Osteoblast (primary cell): ENCODE measurements at regions not wholly inside any gene's neighbourhood (a gene's known extent, or its start where the extent isn't known, plus 50 kb on each side); places are given as distances from the start of the nearest gene placed in this dataset.

Experiments used
- DNase-seq: peaks from one replicate; pipeline ENCODE4 v3.0.0; 2011; ENCODE audit warnings: low spot score, mixed read lengths; ENCODE audit not compliant: insufficient read length; ENCODE audit errors: missing footprints
- H2AFZ ChIP-seq: 2 replicates; pipeline ENCODE4 v1.6.0; 2011; ENCODE audit warnings: mild to moderate bottlenecking, low read length
- H3K27ac ChIP-seq: 2 replicates; pipeline ENCODE4 v1.5.1; 2011; ENCODE audit warnings: mild to moderate bottlenecking, low read depth, low read length, moderate library complexity
- H3K27me3 ChIP-seq: 2 replicates; pipeline ENCODE4 v1.6.0; 2012; ENCODE audit warnings: mild to moderate bottlenecking, control low read depth, inconsistent platforms, low read length, moderate library complexity; ENCODE audit not compliant: insufficient read depth
- H3K36me3 ChIP-seq: 2 replicates; pipeline ENCODE4 v1.5.1; 2011; ENCODE audit warnings: mild to moderate bottlenecking, low read length, control low read depth, moderate library complexity; ENCODE audit not compliant: insufficient read depth
- H3K4me1 ChIP-seq: 2 replicates; pipeline ENCODE4 v1.5.1; 2011; ENCODE audit warnings: mild to moderate bottlenecking, low read length, control low read depth, moderate library complexity; ENCODE audit not compliant: insufficient read depth
- H3K4me2 ChIP-seq: 2 replicates; pipeline ENCODE4 v1.6.0; 2011; ENCODE audit warnings: mild to moderate bottlenecking, low read length; ENCODE audit not compliant: insufficient read depth
- H3K4me3 ChIP-seq: fragments of 200-600 bp; sonication (generic); 3 replicates; pipeline ENCODE4 v1.5.1; 2012; ENCODE audit warnings: mild to moderate bottlenecking, low read length, inconsistent platforms; ENCODE audit not compliant: insufficient read depth
- H3K79me2 ChIP-seq: 2 replicates; pipeline ENCODE4 v1.6.0; 2012; ENCODE audit warnings: mild to moderate bottlenecking, low read length, control low read depth, inconsistent platforms; ENCODE audit not compliant: insufficient read depth
- H3K9me3 ChIP-seq: 2 replicates; pipeline ENCODE4 v1.5.1; 2011; ENCODE audit warnings: low read depth, low read length, control low read depth
- H4K20me1 ChIP-seq: 2 replicates; pipeline ENCODE4 v1.6.0; 2012; ENCODE audit warnings: mild to moderate bottlenecking, low read length, control low read depth; ENCODE audit not compliant: insufficient read depth
- TF ChIP-seq, protein P1 (sequence below): IDR thresholded peaks from 2 replicates; pipeline ENCODE4 v1.5.1; 2011; ENCODE audit warnings: mild to moderate bottlenecking, low read depth, low read length, moderate library complexity; ENCODE audit errors: extremely low read depth

DNA sequence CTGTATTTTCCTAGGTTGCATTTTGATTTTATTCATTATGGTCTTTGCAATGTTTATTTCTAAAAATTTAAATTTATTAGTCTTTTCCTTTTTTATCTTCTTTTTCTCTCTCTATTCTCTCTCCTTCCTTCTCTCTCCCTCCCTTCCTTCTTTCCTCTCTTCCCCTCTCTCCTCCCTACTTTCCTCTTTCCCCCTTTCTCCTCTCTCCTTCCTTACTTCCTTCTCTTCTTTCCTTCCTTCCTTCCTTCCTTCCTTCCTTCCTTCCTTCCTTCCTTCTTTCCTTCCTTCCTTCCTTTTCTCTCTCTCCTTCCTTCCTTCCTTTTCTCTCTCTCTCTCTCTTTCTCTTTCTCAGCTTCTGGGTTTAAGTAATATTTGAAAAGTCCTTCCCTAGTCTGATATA, 72.8 kb upstream of the RASGRF1 start:
- no peak for DNase-seq
- H3K27ac ChIP-seq, result no peak overlapping the region
- no peak overlapping the region for H3K4me2 ChIP-seq

DNA sequence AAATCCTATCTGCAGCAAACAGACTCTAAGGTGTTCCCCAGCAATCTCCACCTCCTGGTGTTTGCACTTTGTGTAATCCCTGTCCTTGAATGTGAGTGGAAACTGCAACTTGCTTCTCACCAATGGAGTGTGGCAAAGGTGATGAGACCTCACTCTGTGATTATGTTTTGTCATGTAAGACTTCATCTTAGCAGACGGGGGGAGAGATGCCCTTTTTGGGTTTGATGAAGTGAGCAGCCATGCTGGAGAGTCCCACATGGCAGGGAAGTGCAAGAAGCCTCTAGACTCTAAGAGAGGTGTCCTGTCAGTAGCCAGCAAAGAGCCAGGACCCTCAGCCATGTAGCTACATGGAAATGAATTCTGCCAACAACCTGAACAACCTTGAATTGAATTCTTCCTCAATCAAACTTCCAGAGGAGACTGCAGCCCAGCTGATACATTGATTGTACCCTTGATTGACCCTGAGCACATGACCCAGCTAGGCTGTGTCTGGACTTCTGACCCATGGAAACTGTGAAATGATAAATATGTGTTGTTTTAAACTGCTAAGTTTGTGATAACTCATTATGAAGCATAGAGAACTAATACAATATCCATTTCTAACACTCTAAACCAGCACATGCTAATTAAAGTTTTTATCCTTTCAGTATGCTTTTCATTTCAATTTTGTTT, 71.4 kb upstream of the RASGRF1 start:
- DNase-seq, result no peak
- Histone ChIP-seq H3K9me3 (no peaks in the 10 kb centered on the region), H3K36me3 (no peaks in the 10 kb centered on the region), H3K27me3 (peaks cover 6% of the 10 kb centered on the region), H4K20me1 (no peaks in the 10 kb centered on the region), H3K4me1 (no peaks in the 10 kb centered on the region), H3K27ac (no peak overlapping the region), H3K4me3 (no peak overlapping the region), H2AFZ (no peak overlapping the region), H3K79me2 (no peaks in the 10 kb centered on the region), H3K4me2 (no peak overlapping the region)
- TF ChIP-seq, protein P1, sequence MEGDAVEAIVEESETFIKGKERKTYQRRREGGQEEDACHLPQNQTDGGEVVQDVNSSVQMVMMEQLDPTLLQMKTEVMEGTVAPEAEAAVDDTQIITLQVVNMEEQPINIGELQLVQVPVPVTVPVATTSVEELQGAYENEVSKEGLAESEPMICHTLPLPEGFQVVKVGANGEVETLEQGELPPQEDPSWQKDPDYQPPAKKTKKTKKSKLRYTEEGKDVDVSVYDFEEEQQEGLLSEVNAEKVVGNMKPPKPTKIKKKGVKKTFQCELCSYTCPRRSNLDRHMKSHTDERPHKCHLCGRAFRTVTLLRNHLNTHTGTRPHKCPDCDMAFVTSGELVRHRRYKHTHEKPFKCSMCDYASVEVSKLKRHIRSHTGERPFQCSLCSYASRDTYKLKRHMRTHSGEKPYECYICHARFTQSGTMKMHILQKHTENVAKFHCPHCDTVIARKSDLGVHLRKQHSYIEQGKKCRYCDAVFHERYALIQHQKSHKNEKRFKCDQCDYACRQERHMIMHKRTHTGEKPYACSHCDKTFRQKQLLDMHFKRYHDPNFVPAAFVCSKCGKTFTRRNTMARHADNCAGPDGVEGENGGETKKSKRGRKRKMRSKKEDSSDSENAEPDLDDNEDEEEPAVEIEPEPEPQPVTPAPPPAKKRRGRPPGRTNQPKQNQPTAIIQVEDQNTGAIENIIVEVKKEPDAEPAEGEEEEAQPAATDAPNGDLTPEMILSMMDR, result no peak

More for the DNA sequence above, 72.8 kb upstream of the RASGRF1 start:
- Histone ChIP-seq H3K27me3 (peaks cover 9% of the 10 kb centered on the region), H2AFZ (no peak overlapping the region), H3K4me1 (no peaks in the 10 kb centered on the region), H3K36me3 (no peaks in the 10 kb centered on the region), H3K79me2 (no peaks in the 10 kb centered on the region), H3K4me3 (no peak overlapping the region), H4K20me1 (no peaks in the 10 kb centered on the region), H3K9me3 (no peaks in the 10 kb centered on the region)
- TF ChIP-seq, protein P1, result no peak

DNA sequence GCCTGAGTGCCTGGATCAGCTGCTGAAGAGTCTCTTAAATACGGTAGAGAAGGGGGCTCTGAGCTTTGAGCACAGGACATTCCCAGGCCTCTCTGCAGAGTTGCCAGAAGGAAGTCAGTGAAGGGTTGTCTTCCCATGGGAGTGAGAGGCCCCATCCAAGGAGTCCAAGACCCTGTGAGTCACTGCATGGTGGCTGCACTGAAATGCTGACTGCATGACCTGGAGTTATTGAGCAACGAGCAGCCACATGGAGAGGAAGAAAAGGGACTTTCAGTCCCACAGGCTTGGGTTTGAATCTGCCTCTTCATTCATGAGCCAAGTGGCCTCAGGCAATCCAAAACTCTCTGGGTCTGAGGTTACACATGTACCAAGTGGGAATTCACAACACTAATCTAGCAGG, 69.6 kb upstream of the RASGRF1 start:
- no peaks in the 10 kb centered on the region for H3K79me2 ChIP-seq
- peak overlapping the region; percentile 35 for H2AFZ ChIP-seq
- H3K9me3 ChIP-seq, result no peaks in the 10 kb centered on the region
- no peak overlapping the region for H3K27ac ChIP-seq
- H3K27me3 ChIP-seq, result peaks cover 6% of the 10 kb centered on the region
- TF ChIP-seq, protein P1, result no peak
- DNase-seq, result peak; percentile 80
- H3K4me2 ChIP-seq, result no peak overlapping the region
- H3K4me3 ChIP-seq, result no peak overlapping the region
- H3K36me3 ChIP-seq, result no peaks in the 10 kb centered on the region
- H3K4me1 ChIP-seq, result no peaks in the 10 kb centered on the region
- H4K20me1 ChIP-seq, result no peaks in the 10 kb centered on the region

DNA sequence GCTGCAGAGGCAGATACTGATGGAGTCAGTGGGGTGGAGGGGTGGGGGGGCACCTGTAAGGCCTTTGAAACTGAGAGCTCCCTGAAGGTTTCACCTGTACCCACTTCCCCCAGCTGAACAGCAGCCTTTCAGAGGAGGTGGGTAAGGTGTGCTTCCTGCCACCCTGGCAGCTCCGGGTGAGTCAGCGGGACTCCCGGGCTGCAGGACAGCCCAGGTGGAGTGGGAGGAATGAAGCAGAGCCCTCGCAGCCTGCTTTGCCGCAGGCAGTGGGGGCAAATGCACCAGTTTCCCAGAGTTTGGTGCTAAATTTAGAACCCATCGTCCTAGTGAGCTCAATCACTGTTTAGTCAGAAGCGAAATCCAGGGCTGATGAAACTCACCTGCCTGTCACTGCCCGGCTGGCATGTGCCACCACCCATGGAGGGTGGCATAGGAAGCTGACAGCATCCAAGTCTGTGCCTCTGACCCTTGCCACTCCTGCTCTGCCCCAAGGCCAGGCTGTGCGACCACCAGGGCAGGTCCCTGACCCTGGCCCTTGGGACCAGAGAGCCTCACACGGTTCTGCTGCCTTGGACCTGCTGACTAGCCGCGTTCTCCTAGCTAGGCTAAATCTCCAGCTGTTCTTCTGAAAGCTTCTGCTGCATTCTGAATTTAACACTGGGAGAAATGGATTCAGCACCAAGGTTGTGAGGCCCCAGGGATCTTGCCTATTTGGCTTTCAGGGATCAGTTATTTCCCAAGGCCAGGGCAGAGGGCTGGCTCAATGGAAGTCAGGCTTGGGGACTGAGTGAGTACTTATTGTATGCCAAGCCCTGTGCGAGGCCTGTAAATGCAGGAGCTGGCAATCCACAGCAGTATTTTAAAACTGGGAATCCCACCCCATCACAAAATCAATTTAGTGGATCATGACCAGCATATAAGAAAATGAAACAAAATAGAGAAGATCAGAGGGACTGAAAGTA, 67.3 kb upstream of the RASGRF1 start:
- TF ChIP-seq, protein P1, result no peak
- Histone ChIP-seq H3K9me3 (no peaks in the 10 kb centered on the region), H3K4me3 (no peak overlapping the region), H4K20me1 (no peaks in the 10 kb centered on the region), H2AFZ (no peak overlapping the region), H3K27ac (no peak overlapping the region), H3K27me3 (peaks cover 15% of the 10 kb centered on the region), H3K4me2 (no peak overlapping the region), H3K79me2 (no peaks in the 10 kb centered on the region), H3K4me1 (no peaks in the 10 kb centered on the region), H3K36me3 (no peaks in the 10 kb centered on the region)
- no peak for DNase-seq
